ENCODE measurements at regions not wholly inside any gene's neighbourhood (a gene's known extent, or its start where the extent isn't known, plus 50 kb on each side); places are given as distances from the start of the nearest gene placed in this dataset.

- no peak for TF ChIP-seq SIN3A (IDR thresholded peaks at IDR 0.05; ENCODE audit: borderline replicate concordance, insufficient read depth, low read length)
- no peak for TF ChIP-seq TAF1 (IDR thresholded peaks at IDR 0.05; ENCODE audit: borderline replicate concordance, insufficient read depth, low read length)
- TF ChIP-seq REST (IDR thresholded peaks at IDR 0.05; ENCODE audit: insufficient read depth in 1 of 2, low read depth in 2 of 2, low read length in 2 of 2): no peak
- no peak for TF ChIP-seq POLR2AphosphoS5 (IDR thresholded peaks at IDR 0.05; ENCODE audit: low read depth, low read length)
- no peak for TF ChIP-seq FOXP2 (optimal IDR thresholded peaks at IDR 0.05; ENCODE audit: borderline replicate concordance, extremely low read depth, extremely low read length, insufficient read depth)
Measured at GRCh38 chr10:128792426-128793140, 666.4 kb upstream of the MKI67 start.

Data from PFSK-1 (cell line).